A673 (cell line): ENCODE measurements at regions not wholly inside any gene's neighbourhood (a gene's known extent, or its start where the extent isn't known, plus 50 kb on each side); places are given as distances from the start of the nearest gene placed in this dataset.

ENCODE experiments used
- EZH2 ChIP-seq: fragments of 200-600 bp; sonication (generic); IDR thresholded peaks from 2 replicates; pipeline ENCODE4 v1.6.1; 2017; ENCODE audit warnings: borderline replicate concordance, low read depth, mild to moderate bottlenecking, mixed read lengths, antibody characterized with exemption, low read length; ENCODE audit not compliant: poor library complexity, severe bottlenecking
- TF ChIP-seq, protein P1 (sequence below): fragments of 300-800, 200-600 bp; sonication (generic); conservative IDR thresholded peaks from 2 replicates; pipeline ENCODE4 v1.5.1; 2017; ENCODE audit warnings: low read depth, mild to moderate bottlenecking, antibody characterized with exemption, low read length, moderate library complexity, mixed read lengths

DNA sequence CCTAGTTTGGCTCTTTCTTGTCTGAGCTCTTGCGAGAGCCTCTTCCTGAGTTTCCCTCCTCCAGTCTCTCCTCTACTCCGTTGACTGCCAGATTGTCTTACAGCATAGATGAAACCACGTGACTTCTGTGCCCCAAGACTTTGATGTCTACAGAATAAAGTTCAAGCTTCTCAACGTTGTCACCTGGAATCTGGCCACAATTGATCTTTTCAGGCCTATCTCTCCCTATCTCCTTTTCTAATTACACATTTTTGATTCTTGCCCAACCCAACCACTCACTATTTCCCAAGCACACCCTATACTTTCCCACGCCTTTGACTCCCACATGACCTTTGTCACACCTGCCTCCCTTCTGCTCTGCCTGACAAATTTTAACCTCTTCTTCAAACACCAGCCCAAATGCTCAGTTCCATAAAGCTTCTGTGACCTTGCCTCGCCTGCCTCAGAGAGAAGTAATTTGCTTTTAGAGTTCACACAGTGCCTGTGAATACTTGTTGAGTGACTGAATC lies 52.4 kb upstream of the PMFBP1 start:
- TF ChIP-seq, protein P1, sequence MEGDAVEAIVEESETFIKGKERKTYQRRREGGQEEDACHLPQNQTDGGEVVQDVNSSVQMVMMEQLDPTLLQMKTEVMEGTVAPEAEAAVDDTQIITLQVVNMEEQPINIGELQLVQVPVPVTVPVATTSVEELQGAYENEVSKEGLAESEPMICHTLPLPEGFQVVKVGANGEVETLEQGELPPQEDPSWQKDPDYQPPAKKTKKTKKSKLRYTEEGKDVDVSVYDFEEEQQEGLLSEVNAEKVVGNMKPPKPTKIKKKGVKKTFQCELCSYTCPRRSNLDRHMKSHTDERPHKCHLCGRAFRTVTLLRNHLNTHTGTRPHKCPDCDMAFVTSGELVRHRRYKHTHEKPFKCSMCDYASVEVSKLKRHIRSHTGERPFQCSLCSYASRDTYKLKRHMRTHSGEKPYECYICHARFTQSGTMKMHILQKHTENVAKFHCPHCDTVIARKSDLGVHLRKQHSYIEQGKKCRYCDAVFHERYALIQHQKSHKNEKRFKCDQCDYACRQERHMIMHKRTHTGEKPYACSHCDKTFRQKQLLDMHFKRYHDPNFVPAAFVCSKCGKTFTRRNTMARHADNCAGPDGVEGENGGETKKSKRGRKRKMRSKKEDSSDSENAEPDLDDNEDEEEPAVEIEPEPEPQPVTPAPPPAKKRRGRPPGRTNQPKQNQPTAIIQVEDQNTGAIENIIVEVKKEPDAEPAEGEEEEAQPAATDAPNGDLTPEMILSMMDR, result no peak
- TF ChIP-seq EZH2, result no peak
